ENCODE measurements at regions not wholly inside any gene's neighbourhood (a gene's known extent, or its start where the extent isn't known, plus 50 kb on each side); places are given as distances from the start of the nearest gene placed in this dataset.
A peak's percentile ranks its signal among the peaks of the same experiment; 100 is the strongest.

DNA sequence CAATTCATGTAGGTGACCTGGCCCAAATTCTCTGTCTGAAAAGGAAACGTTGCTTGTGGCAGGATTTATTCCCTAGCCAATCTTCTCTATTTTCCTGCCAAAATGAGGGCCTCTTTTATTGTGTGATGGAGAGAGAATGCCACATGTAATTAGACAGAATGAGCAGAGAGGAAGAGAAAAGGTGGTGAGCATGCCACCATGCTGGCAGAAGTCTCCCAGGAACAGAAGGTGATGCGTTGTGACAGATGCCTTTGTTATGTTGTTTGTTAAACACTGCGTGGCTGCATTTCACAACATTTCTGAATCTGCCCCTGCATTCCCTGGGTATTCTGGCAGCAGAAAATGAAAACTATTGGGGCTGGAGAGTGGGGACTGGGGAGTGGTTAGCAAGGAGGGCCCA lies 577.6 kb downstream of the TLR4 start:
- DNase-seq (ENCODE audit: low spot score) = peak; percentile 25
- Histone ChIP-seq H3K79me2 (ENCODE audit: low read depth) (no peaks in the 10 kb centered on the region), H3K9ac (no peak overlapping the region), H3K36me3 (no peaks in the 10 kb centered on the region), H3K27ac (no peak overlapping the region), H3K27me3 (no peaks in the 10 kb centered on the region), H3K4me1 (peaks cover 4% of the 10 kb centered on the region), H4K20me1 (ENCODE audit: low read depth) (no peaks in the 10 kb centered on the region), H3K4me2 (no peak overlapping the region), H3F3A (ENCODE audit: low read depth) (no peaks in the 10 kb centered on the region), H3K4me3 (no peak overlapping the region), H3K9me3 (ENCODE audit: low read depth) (no peaks in the 10 kb centered on the region), H2AFZ (replicated peaks) (no peak overlapping the region)
- Mint-ChIP-seq H3K27me3 (ENCODE audit: insufficient read depth, low read depth) (no peaks in the 10 kb centered on the region), H3K4me3 (no peak overlapping the region), H3K27ac (no peak overlapping the region), H3K9me3 (peaks cover 1% of the 10 kb centered on the region), H3K36me3 (no peaks in the 10 kb centered on the region), H3K4me1 (peaks cover 5% of the 10 kb centered on the region)
- TF ChIP-seq EZH2phosphoT487 (IDR thresholded peaks at IDR 0.05) (no peak), EZH2 (IDR thresholded peaks at IDR 0.05) (no peak)
- TF ChIP-seq, protein P1, sequence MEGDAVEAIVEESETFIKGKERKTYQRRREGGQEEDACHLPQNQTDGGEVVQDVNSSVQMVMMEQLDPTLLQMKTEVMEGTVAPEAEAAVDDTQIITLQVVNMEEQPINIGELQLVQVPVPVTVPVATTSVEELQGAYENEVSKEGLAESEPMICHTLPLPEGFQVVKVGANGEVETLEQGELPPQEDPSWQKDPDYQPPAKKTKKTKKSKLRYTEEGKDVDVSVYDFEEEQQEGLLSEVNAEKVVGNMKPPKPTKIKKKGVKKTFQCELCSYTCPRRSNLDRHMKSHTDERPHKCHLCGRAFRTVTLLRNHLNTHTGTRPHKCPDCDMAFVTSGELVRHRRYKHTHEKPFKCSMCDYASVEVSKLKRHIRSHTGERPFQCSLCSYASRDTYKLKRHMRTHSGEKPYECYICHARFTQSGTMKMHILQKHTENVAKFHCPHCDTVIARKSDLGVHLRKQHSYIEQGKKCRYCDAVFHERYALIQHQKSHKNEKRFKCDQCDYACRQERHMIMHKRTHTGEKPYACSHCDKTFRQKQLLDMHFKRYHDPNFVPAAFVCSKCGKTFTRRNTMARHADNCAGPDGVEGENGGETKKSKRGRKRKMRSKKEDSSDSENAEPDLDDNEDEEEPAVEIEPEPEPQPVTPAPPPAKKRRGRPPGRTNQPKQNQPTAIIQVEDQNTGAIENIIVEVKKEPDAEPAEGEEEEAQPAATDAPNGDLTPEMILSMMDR (IDR thresholded peaks at IDR 0.05) = no peak

DNA sequence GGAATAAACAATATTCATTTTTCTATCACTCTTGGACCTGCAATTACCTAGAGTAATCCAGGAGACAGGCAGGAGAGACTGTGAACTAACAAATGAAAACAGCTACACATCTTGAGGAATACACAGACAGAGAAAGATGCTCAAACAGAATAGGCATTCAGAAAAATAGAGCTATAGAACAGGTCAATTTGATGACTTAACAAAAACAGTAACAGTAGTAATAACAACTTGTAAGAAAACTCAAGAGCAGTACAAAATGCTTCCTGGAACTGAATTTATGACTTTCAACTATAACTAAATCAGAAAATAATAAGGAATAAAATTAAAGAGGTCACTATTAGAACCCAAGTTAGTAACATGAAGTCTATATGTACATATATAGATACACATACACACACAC lies 579.3 kb downstream of the TLR4 start:
- Histone ChIP-seq H3K27ac (no peak overlapping the region), H3K4me1 (peaks cover 4% of the 10 kb centered on the region), H3K9ac (no peak overlapping the region), H3K27me3 (no peaks in the 10 kb centered on the region), H3K79me2 (ENCODE audit: low read depth) (no peaks in the 10 kb centered on the region), H2AFZ (replicated peaks) (no peak overlapping the region), H3F3A (ENCODE audit: low read depth) (no peaks in the 10 kb centered on the region), H4K20me1 (ENCODE audit: low read depth) (no peaks in the 10 kb centered on the region), H3K4me2 (no peak overlapping the region), H3K4me3 (no peak overlapping the region), H3K36me3 (no peaks in the 10 kb centered on the region), H3K9me3 (ENCODE audit: low read depth) (no peaks in the 10 kb centered on the region)
- Mint-ChIP-seq H3K4me3 (no peak overlapping the region), H3K4me1 (peaks cover 5% of the 10 kb centered on the region), H3K27me3 (ENCODE audit: insufficient read depth, low read depth) (no peaks in the 10 kb centered on the region), H3K9me3 (peaks cover 2% of the 10 kb centered on the region), H3K36me3 (no peaks in the 10 kb centered on the region), H3K27ac (no peak overlapping the region)
- TF ChIP-seq EZH2 (IDR thresholded peaks at IDR 0.05) (no peak), EZH2phosphoT487 (IDR thresholded peaks at IDR 0.05) (no peak)
- TF ChIP-seq, protein P1 (IDR thresholded peaks at IDR 0.05) = no peak
- no peak for DNase-seq (ENCODE audit: low spot score)

DNA sequence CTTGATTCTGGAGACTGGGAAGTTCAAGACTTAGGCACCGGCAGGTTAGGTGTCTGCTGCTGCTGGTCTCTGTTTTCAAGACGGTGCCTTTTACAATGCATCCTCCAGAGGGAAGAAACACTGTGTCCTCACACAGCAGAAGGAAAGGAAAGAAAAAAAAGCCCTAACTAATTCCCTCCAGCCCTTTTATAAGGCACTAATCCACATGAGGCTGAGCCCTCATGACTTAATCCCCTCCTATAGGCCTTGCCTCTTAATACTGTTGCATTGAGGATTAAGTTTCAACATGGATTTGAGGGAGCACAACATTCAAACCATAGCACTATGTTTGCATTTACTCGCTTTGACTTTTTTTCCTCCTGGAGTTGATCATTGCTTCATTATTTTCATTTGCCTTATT lies 585.9 kb downstream of the TLR4 start:
- H3K27me3 Mint-ChIP-seq (ENCODE audit: insufficient read depth, low read depth) = peaks cover 2% of the 10 kb centered on the region
- no peaks in the 10 kb centered on the region for H4K20me1 ChIP-seq (ENCODE audit: low read depth)
- H3K9me3 ChIP-seq (ENCODE audit: low read depth) = no peaks in the 10 kb centered on the region
- peaks cover 3% of the 10 kb centered on the region for H3K4me1 Mint-ChIP-seq
- H3F3A ChIP-seq (ENCODE audit: low read depth) = no peaks in the 10 kb centered on the region
- peak; percentile 61 for DNase-seq (ENCODE audit: low spot score)
- peaks cover 2% of the 10 kb centered on the region for H3K9me3 Mint-ChIP-seq
- H3K36me3 Mint-ChIP-seq = no peaks in the 10 kb centered on the region
- TF ChIP-seq, protein P1 (IDR thresholded peaks at IDR 0.05) = no peak
- TF ChIP-seq EZH2 (IDR thresholded peaks at IDR 0.05) (no peak), EZH2phosphoT487 (IDR thresholded peaks at IDR 0.05) (no peak)
- no peak overlapping the region for H2AFZ ChIP-seq (replicated peaks)
- no peak overlapping the region for H3K4me3 Mint-ChIP-seq
- H3K9ac ChIP-seq = no peak overlapping the region
- H3K36me3 ChIP-seq = no peaks in the 10 kb centered on the region
- no peak overlapping the region for H3K27ac ChIP-seq
- no peaks in the 10 kb centered on the region for H3K79me2 ChIP-seq (ENCODE audit: low read depth)
- no peak overlapping the region for H3K4me2 ChIP-seq
- no peaks in the 10 kb centered on the region for H3K27me3 ChIP-seq
- no peak overlapping the region for H3K4me3 ChIP-seq
- no peaks in the 10 kb centered on the region for H3K4me1 ChIP-seq
- H3K27ac Mint-ChIP-seq = no peak overlapping the region
